Neutrophil (primary cell): ENCODE measurements at regions not wholly inside any gene's neighbourhood (a gene's known extent, or its start where the extent isn't known, plus 50 kb on each side); places are given as distances from the start of the nearest gene placed in this dataset.

Experiments used
- H3K27ac ChIP-seq: fragments of 200-600 bp; sonication (generic); 2 replicates; pipeline ENCODE4 v1.5.1; 2016; ENCODE audit warnings: mild to moderate bottlenecking, moderate library complexity
- H3K27me3 ChIP-seq: fragments of 200-600 bp; sonication (generic); 2 replicates; pipeline ENCODE4 v1.6.0; 2016; ENCODE audit warnings: mild to moderate bottlenecking
- H3K36me3 ChIP-seq: fragments of 200-600 bp; sonication (generic); 2 replicates; pipeline ENCODE4 v1.5.1; 2017
- H3K4me1 ChIP-seq, 2 experiments: fragments of 200-600 bp in 1 of 2; sonication (generic) in 1 of 2; 1 replicate in 1 of 2; 2 replicates in 1 of 2; pipeline versions ENCODE4 v1.5.1 to v1.6.1; 2013 to 2016; ENCODE audit warnings: low read depth in 1 of 2, low read length in 1 of 2, mild to moderate bottlenecking in 1 of 2, moderate library complexity in 1 of 2; ENCODE audit not compliant: control insufficient read depth in 1 of 2, insufficient read depth in 1 of 2
- H3K4me3 ChIP-seq, 2 experiments: fragments of 200-600 bp in 1 of 2; sonication (generic) in 1 of 2; 1 replicate in 1 of 2; 2 replicates in 1 of 2; pipeline ENCODE4 v1.5.1; 2013 to 2016; ENCODE audit warnings: low read depth in 1 of 2, low read length in 1 of 2, mild to moderate bottlenecking in 1 of 2, moderate library complexity in 1 of 2
- H3K9me3 ChIP-seq: fragments of 200-600 bp; sonication (generic); 2 replicates; pipeline ENCODE4 v1.5.1; 2016
- CTCF ChIP-seq: fragments of 200-600 bp; sonication (generic); IDR thresholded peaks from 2 replicates; pipeline ENCODE4 v1.5.1; 2016; ENCODE audit warnings: antibody characterized with exemption

GRCh38 chr6:88456221-88456859 lies 290.2 kb upstream of the CNR1 start:
- Histone ChIP-seq H3K36me3 (no peaks in the 10 kb centered on the region), H3K4me1 (no peaks in the 10 kb centered on the region), H3K4me3 (no peak overlapping the region), H3K27ac (no peak overlapping the region), H3K27me3 (no peaks in the 10 kb centered on the region), H3K9me3 (no peaks in the 10 kb centered on the region)
- TF ChIP-seq CTCF, result no peak

DNA sequence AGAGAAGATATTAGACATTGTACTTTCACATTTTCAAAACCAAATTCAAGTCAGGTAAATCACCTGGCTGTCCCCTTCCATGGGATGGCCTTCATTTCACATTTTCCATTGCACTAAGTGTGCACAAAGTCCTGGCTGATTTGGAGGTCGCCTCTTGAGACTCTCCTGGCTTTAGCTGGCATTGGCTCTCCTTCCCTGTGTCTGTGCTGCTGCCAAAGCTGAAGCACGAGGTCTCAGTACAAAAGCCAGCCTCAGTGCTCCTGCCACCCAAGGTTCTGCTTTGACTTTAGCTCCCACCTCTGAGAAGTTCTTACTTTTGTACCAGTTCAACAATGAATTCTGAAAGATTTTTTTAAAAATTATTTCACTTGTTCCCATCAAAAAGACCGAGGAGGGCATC lies 289.2 kb upstream of the CNR1 start:
- no peaks in the 10 kb centered on the region for H3K36me3 ChIP-seq
- no peaks in the 10 kb centered on the region for H3K9me3 ChIP-seq
- TF ChIP-seq CTCF, result no peak
- H3K4me3 ChIP-seq, result no peak overlapping the region
- H3K27ac ChIP-seq, result no peak overlapping the region
- H3K4me1 ChIP-seq, result no peaks in the 10 kb centered on the region
- no peaks in the 10 kb centered on the region for H3K27me3 ChIP-seq

DNA sequence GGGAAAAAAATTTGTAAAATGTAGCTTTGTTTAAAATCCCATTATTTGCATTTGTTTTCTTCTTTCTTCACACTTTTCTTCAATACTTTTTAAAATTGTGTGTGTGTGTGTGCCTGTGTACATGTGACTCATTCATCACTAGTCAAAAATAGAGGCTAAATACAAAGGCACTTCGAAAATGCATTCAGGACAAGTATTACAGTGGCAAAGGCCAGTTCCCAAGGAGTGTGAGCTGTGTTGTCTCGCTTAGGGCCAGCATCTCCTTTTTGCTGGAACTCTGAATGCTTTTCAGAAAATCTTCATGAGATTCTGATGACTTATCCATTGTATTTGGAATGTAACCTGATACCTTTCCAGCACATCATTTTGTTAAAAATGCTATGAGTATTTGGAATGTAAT lies 288.5 kb upstream of the CNR1 start:
- H3K4me1 ChIP-seq, result peaks cover 0 to 2% of the 10 kb centered on the region in 2 experiments
- H3K4me3 ChIP-seq, result no peak overlapping the region
- no peaks in the 10 kb centered on the region for H3K36me3 ChIP-seq
- H3K9me3 ChIP-seq, result no peaks in the 10 kb centered on the region
- TF ChIP-seq CTCF, result no peak
- no peak overlapping the region for H3K27ac ChIP-seq
- no peaks in the 10 kb centered on the region for H3K27me3 ChIP-seq

DNA sequence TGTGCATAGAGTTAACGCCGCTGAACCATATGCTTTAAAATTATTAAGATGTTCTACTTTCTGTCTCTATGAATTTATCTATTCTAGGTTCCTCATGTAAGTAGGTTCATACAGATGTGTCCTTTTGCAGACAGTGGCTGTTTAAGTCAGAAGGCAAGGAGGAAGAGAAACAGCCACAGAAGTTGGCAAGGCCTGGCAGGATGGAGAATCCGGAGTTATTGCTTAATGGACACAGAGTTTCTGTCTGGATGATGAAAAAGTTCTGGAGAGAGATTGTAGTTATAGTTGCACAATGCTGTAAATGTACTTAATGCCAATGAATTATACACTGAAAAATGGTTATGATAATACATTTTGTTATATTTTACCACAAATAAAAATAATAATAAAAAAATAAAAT lies 283.6 kb upstream of the CNR1 start:
- H3K4me3 ChIP-seq, result no peak overlapping the region
- H3K27me3 ChIP-seq, result no peaks in the 10 kb centered on the region
- H3K4me1 ChIP-seq, result peaks cover 0 to 9% of the 10 kb centered on the region in 2 experiments
- H3K36me3 ChIP-seq, result no peaks in the 10 kb centered on the region
- peak overlapping the region; percentile 47 for H3K27ac ChIP-seq
- no peak for TF ChIP-seq CTCF
- no peaks in the 10 kb centered on the region for H3K9me3 ChIP-seq

DNA sequence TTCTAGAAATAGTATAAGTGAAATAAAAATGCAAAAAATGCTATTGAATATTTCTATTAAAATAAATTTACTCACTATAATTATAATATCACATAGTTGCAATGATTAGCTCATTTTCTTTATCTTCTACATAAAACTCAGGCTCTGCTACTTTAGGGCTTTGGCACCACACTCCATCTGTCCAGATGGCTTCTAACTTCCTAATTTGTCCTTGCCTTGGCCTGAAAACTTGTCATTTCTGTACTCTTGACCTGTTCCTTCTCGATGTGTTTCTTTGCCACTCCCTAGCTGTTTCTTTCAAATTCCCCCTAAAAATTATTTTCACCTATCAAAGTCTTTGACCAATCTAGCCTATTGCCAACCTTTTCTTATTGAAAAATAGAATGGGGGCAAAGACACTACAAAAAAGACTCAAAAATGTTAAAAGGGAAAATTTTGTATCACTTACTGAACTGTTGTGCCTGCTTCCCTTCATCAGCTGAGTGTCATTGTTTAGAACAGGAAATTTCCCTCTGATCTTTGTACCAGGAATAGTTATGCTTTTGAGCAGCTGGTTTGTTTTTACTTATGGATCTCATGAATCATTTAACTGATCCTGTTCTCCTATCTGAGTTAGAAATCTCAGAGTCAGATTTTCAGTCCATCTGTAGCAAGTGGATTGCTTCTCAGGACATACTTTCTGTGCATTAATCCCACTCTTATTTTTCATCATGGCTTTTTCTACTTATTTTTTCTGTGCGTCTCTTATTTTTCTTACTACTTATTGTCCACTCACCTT lies 279.2 kb upstream of the CNR1 start:
- TF ChIP-seq CTCF, result no peak
- no peaks in the 10 kb centered on the region for H3K36me3 ChIP-seq
- H3K27ac ChIP-seq, result peak overlapping the region; percentile 20
- no peaks in the 10 kb centered on the region for H3K9me3 ChIP-seq
- H3K27me3 ChIP-seq, result no peaks in the 10 kb centered on the region
- H3K4me3 ChIP-seq, result no peak overlapping the region
- peaks cover 0 to 32% of the 10 kb centered on the region in 2 experiments for H3K4me1 ChIP-seq
